ENCODE measurements at regions not wholly inside any gene's neighbourhood (a gene's known extent, or its start where the extent isn't known, plus 50 kb on each side); places are given as distances from the start of the nearest gene placed in this dataset.

GRCh38 chr5:96072791-96073165, 111.1 kb upstream of the ELL2 start:
- TF ChIP-seq, protein P1, sequence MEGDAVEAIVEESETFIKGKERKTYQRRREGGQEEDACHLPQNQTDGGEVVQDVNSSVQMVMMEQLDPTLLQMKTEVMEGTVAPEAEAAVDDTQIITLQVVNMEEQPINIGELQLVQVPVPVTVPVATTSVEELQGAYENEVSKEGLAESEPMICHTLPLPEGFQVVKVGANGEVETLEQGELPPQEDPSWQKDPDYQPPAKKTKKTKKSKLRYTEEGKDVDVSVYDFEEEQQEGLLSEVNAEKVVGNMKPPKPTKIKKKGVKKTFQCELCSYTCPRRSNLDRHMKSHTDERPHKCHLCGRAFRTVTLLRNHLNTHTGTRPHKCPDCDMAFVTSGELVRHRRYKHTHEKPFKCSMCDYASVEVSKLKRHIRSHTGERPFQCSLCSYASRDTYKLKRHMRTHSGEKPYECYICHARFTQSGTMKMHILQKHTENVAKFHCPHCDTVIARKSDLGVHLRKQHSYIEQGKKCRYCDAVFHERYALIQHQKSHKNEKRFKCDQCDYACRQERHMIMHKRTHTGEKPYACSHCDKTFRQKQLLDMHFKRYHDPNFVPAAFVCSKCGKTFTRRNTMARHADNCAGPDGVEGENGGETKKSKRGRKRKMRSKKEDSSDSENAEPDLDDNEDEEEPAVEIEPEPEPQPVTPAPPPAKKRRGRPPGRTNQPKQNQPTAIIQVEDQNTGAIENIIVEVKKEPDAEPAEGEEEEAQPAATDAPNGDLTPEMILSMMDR (IDR thresholded peaks at IDR 0.05; ENCODE audit: insufficient read depth, low read depth, low read length, missing control alignments), result no peak
- no peak for DNase-seq (ENCODE audit: low read depth)
- no peak overlapping the region for H3K4me3 ChIP-seq (ENCODE audit: low read depth, low read length)

GRCh38 chr5:96072138-96072790, 110.6 kb upstream of the ELL2 start:
- no peak for DNase-seq (ENCODE audit: low read depth)
- TF ChIP-seq, protein P1 (IDR thresholded peaks at IDR 0.05; ENCODE audit: insufficient read depth, low read depth, low read length, missing control alignments), result no peak
- H3K4me3 ChIP-seq (ENCODE audit: low read depth, low read length), result no peak overlapping the region

DNA sequence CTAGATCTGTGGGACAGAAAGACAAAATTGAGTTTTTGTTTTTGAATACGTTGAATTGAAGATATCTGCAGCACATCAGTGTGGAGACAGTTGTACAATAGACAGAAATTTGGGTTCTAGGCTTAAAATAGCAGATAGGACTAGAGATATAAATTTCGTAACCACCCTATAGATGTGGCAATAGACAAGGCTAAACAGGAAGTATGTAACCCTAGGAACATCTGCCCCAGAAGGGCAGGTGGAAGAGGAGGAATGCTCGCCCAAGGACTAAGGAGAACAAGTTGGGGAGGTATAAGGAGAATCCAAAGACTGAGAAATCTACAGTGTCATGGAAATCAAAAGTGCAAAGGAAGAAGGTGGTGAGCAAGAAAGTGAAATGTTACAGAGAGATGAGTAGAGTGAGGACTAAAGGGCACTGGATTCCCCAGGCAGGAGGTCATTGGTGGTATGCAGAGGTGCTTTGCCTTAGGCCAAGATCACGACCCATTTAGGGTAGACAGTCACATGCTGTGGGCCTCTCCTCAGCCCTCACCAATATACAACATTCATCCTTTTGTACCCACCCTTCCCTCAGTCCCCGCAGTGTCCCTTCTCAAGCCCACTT, 109.1 kb upstream of the ELL2 start:
- DNase-seq (ENCODE audit: low read depth), result no peak
- TF ChIP-seq, protein P1 (IDR thresholded peaks at IDR 0.05; ENCODE audit: insufficient read depth, low read depth, low read length, missing control alignments), result no peak
- no peak overlapping the region for H3K4me3 ChIP-seq (ENCODE audit: low read depth, low read length)

DNA sequence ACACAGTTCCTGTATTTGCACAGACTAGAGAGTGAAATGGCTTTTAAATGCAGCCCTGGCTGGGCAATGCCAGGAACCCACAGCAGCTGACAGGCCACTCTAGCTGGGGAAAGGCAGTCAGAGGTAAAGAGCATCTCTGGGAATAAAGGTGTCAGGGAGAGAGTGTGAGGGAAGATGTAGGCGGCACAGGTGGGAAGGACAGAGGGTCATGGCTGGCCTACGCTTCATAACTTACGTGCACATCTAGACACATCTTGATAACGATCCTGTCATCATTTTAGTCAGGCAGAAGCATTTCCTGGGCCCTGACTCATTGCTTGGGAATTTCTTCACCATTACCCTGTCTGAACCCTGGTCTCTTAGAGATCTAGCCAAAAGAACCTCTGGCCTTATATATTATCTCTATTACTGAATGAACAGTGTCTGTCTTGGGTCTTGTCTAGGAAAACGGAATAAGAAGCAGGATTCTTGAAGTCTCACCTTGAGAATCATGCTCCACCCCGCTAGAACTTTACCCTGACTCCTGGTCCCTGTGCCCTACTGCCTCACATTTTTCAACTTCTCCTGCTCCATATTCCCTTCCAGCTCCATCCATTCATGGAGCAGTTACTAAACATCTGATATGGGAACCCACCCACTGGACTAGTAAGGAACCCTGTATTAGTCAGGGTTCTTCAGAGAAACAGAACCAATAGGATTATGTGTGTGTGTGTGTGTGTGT, 106.4 kb upstream of the ELL2 start:
- TF ChIP-seq, protein P1 (IDR thresholded peaks at IDR 0.05; ENCODE audit: insufficient read depth, low read depth, low read length, missing control alignments), result no peak
- peak; percentile 5 for DNase-seq (ENCODE audit: low read depth)
- no peak overlapping the region for H3K4me3 ChIP-seq (ENCODE audit: low read depth, low read length)

GRCh38 chr5:96067251-96067650, 105.6 kb upstream of the ELL2 start:
- no peak overlapping the region for H3K4me3 ChIP-seq (ENCODE audit: low read depth, low read length)
- TF ChIP-seq, protein P1 (IDR thresholded peaks at IDR 0.05; ENCODE audit: insufficient read depth, low read depth, low read length, missing control alignments), result no peak
- DNase-seq (ENCODE audit: low read depth), result no peak

GRCh38 chr5:96066386-96066719, 104.7 kb upstream of the ELL2 start:
- no peak overlapping the region for H3K4me3 ChIP-seq (ENCODE audit: low read depth, low read length)
- peak; percentile 13 for DNase-seq (ENCODE audit: low read depth)
- TF ChIP-seq, protein P1 (IDR thresholded peaks at IDR 0.05; ENCODE audit: insufficient read depth, low read depth, low read length, missing control alignments), result no peak
